GM18861 (cell line): ENCODE measurements at regions not wholly inside any gene's neighbourhood (a gene's known extent, or its start where the extent isn't known, plus 50 kb on each side); places are given as distances from the start of the nearest gene placed in this dataset.
A peak's percentile ranks its signal among the peaks of the same experiment; 100 is the strongest.
"Not testable (repeated sequence)": the region's sequence is repeated elsewhere in the genome, so short reads cannot be mapped to it uniquely, and the experiment has no call there.

Source experiments
- ATAC-seq: cut with Tn5 transposase; IDR thresholded peaks from one replicate; pipeline ENCODE4 v1.9.1; 2021; ENCODE audit not compliant: unreplicated experiment

DNA sequence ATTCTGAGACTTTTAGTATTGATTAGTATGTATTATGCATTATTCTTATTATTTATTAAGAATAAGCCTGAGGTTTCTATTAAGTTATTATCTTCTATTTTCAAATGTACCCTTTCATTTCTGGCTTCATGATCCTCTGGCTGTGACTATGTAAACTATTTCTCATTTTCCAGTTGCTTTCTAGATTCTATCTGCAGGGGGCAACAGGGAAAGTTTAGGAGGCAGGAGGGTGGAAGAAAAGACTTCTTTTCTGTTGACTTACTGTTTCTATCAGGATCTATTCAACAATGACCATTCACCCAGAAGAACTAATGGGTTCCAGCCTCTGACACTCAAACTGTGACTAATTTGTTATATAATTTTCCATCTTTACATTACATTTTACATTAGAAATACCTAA, 653.4 kb upstream of the FSHR start:
- no peak for ATAC-seq

DNA sequence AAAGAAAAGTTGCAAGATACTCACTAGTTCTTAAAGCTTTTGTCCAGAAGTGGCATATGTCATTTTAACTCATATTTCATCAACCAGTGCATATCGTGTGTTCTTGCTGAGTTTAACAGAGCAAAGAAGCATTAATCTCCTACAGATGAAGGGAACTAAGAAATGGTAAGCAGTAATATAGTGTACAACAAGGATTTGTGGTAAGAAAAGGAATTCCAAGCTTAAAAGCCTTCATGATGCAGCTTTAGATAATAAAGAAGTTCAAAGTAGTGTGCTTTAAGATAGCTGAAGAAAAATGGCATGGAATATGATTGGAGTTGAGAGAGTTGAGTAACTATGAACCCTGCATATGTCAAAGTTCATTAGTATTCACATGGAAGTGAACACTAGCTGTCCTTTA, 649.8 kb upstream of the FSHR start:
- ATAC-seq: no peak

DNA sequence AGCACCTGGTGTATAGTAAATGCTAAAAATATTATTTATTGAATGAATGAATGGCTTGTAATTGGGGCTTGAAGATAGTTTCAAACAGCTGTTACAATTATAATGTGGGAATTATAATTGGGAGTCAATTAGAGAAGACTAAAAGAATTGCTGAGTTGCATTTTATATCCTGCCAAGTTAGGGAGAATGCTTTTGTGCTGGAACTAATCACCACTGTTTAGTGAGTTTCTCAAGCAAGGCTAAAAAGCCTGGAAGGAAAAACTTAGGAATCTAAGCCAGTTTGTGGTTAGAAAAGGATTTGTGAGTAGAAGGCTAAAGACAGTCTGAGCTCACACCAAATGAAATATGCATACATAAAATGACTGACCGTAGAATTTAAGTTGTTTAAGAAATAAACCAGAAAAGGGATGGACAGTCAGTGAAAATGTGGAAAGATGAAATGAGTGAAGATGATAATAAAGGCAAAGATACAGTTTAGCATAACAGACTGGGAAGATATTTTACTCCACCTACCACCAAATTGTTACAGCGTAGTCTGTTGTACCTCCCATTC, 647.7 kb upstream of the FSHR start:
- no peak for ATAC-seq

DNA sequence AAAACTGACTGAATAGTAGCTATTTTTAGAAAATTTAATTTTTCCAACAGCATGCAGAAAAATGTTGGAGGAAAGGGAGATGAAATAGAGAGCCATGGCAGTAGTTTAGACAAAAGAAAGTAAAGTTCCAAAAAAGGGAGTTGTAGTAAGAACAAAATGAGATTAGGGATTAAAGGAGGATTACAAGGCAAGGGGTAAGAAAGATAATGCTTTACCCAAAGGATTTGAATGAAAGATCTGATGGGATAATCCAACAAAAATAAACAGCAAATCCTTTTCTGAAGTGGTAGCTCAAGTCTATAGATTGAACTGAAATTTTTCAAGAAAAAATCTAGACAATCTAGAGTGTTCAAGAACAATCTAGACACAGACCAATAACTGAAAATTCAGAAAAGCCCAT, 644.3 kb upstream of the FSHR start:
- no peak for ATAC-seq

DNA sequence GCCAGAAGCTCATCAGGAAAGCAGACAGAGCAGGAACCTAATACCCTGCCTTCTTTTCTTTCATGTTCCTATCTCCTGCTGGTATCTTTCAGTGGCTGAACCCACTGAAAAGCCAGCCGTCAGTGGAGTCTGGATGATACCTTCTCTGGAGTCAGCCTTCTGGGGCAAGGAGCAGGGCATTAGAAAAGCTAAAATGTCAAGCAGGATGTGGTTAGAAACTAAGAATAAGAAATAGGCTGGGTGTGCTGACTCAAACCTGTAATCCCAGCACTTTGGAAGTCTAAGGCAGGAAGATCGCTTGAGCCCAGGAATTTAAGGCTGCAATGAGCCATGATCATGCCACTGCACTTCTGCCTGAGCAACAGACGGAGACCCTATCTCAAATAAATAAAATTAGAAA, 642.0 kb upstream of the FSHR start:
- ATAC-seq: no peak

DNA sequence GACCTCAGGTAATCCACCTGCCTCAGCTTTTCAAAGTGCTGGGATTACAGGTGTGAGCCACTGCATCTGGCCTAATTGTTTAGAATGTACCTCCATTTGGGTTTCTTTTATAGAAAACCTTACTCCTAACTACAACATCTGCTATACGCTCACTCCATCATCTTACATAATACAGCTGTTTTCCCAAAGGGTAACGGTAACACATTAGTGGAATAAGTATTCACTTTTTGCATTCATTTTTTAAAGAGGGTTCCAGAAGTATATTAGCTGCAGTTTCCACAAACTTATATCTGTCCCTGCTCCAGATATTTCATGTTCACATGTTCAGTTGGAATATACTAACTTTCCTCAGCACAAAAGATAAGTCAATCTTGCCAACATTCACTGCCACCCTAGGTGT, 640.1 kb upstream of the FSHR start:
- ATAC-seq: no peak

DNA sequence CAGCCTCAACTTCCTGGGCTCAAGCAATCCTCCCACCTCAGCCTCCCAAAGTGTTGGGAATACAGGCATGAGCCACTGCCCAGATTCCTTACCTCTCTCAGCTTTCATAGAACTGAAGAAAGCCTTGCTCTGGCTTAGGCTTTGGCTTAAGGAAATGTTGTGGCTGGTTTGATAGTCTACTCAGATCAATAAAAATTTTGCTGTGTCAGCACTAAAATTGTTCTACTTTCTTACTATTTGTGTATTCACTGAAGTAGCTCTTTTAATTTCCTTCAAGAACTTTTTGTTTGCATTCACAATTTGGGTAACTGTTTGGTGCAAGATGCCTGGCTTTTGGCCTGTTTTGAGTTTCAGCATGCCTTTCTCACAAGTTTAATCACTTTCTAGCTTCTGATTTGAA, 634.0 kb upstream of the FSHR start:
- ATAC-seq: no peak

DNA sequence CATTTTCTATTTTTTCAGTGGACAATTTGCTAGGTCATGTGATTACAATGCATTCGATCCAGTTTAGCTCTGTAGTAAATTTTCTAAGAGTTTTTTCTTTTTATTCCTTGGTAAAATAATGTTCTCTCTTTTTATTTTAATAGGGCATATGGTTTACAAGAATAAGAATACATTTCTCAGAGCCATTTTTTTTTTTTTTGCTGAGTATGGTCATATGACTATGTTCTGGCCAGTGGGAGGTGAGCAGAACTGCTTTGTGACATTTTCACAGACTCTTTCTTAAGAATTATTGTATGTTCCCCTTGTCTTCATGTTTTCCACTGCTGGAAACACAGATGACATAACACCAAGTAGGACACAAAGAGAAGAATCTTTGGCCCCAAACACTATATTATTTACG, 626.6 kb upstream of the FSHR start:
- no peak for ATAC-seq

DNA sequence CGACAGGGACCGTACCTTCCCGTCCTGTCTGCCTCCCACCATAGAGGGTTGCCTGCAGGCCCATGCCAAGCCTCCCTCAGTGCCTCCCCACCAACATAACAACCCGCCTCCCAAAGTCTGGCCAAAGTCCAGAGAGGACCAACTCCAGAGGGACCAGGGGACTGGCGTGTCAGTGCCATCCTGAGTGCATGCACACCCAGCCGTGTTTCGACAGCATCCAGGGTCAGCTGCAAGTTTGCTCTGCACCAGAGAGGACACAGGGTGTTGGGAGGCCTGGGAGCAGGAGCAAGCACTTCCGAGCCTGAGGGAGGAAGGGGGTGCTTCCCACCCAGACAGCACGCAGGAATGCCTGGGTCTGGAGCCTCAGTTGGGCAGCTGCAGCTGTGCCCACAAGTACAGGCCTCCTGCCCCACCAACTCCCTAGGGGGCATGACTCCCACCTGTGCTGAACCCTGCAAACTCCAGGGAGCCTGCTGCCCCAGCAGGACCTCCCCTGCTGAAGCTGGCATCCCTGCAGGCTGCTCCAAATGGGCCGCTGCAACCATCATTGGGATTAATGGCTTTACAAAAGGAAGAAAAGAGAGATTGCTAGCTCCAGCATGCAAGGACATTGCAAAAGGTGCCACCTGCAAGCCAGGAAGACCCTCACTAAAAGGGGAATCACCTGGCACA, 618.1 kb upstream of the FSHR start:
- no peak for ATAC-seq

DNA sequence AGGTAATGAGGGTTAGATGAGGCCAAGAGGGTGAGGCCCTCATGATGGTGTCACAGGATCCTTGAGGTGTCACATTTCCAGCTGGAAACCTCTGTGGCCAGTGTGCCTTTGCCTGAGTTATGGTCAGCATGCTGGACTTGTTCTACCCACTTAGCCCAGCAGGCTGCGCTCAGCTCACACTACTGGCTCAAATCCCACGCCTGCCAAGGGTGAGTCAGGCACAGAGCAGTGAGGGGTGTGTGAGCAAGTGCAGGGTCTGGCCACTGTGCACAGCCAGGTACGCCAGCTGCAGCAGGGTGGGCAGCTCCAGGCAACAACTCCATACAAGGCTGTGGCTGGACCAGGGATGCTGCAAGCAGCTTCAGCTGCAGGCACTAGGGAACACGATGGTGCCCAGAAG, 616.6 kb upstream of the FSHR start:
- ATAC-seq: peak; percentile 56

DNA sequence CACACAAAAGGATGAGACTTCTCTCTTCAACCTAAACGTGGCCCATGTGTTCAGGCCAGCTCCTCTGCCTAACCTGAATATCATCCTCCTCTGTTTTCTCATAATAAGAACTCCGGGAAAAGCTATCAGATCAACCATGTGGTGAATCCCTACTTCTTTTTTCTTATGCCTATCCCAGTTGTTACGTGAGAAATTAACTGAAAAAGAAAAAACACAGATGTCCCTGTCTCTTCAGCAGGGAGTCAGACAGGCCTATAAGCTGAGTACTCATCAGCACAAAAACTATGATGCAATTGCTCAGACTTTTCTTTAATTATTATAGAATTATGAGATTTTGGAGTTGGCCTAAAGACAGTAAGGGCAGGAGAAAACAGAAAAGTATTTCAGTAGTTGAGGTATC, 613.0 kb upstream of the FSHR start:
- ATAC-seq: no peak

DNA sequence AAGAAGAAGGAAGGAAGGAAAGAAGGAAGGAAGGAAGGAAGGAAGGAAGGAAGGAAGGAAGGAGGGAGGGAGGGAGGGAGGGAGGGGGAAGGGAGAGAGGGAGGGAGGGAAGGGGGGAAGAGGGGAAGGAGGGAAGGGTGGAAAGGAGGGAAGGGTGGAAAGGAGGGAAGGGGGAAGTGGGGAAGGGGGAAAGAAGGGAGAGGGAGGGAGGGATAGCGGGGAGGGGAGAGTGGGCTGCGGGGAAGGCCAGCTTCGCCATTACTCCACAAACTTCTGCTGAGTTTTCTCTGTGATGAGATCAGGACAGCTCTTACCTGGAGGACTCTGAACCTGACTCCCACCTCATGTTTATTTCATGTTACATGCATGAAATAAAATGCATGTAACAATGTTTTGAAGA, 601.5 kb upstream of the FSHR start:
- ATAC-seq: no peak

DNA sequence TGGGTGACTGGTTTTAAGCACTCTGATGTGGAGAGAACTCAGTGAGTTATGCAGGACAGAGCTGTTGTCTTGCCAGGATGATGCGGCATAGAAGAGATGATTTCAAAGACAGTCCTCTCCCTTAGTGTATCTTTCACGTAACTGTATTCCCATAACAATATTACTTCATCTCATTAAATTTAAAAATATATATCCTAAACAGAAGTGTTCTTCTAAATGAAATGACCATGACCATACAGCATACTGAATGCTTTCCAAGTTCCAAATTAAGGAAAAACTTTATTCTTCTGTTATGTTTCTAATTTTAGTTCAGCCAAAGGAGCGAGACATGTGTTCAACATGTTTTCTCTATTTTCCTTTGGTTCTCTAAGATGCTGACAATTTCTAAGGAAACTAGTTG, 600.1 kb upstream of the FSHR start:
- no peak for ATAC-seq

DNA sequence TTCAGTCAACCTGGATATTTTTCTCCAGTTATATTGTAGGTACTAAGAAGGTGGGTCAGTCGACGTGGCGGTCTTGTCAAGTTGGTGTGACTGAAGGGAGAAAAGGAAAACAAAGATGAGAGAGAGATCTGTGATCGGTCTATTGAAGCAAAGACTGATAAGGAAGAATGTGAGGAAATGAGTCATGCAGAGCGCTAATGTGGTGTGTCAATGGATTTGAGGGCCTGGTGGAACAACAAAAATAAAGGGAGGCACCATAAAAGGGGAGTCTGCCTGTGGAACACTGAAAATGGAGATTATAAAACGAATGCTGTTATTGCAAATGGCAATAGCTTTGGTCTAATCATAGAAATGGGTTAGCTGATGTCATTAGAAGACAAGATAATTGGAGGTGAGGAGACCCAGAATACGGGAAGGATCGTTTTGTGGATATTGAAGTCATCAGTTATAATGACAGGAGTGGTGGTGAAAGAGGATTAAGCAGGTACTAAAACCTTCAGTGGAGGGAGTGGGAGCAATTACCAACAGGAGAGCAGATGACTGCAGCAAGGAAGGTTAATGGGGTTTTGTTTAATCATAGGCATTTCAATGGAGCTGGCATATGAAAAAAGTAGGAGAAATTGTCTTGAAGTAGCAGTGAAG, 599.1 kb upstream of the FSHR start:
- ATAC-seq: no peak

DNA sequence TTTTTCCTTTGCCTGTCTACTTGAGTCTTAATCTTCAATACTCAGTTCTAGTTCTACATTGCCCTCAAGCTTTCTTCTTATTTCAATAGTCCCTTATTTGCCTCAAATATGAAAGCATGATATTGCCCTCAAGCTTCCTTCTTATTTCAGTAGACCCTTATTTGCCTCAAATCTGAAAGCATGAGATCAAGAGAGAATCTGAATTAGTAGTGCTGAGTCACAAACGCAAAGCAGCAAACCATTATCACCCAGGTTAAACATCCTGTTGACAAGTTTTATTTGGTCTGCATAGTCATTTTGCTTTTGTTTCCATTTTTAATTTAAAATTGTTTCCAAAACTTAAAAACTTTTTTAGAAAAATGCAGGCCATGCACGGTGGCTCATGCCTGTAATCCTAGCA, 583.3 kb upstream of the FSHR start:
- ATAC-seq: no peak

DNA sequence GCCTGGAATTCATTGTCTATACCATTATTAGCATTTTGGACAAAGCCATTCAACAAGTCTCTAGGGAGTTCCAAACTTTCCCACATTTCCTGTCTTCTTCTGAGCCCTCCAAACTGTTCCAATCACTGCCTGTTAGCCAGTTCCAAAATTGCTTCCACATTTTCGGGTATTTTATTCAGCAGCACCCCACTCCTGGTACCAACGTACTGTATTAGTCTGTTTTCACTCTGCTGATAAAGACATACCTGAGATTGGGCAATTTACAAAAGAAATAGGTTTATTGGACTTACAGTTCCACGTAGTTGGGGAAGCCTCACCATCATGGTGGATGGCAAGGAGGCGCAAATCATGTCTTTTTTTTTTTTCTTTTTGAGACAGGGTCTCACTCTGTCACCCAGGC, 578.6 kb upstream of the FSHR start:
- ATAC-seq: not testable (repeated sequence)

DNA sequence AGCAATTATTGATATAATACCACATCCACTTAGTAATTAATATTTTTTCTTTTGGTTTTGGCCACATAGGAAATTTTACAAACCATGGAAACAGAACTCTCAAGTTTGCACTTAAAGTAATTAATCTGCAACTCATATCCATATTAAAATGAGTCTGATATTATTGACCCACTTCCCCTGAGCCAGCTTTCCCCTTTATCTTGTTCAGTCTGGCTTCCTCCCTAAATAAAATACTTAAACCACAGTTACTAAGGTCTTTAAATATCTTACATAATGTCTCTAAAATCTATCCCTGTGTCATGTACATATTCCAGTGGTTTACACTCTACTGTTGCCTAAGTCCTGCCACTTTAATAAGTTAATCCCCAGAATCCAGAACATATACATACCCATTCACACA, 564.9 kb upstream of the FSHR start:
- ATAC-seq: no peak

DNA sequence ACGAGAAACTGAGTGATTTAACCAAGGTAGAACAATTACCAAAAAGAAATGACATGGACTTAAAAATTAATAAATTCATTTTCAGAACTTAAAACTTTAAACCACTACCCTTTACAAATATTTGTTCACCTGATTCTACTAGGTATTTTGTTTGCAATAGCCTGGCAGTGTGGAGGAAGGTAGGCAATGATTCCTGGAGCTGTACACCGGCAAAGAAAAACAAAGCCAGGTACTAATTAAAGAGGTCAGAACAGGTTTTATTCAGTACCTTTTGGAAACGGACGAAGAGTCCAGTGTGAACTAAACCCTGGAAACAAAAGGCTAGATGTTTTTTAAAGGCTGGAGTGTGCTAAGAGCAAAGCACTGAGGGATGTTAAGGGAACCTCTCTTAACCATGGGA, 561.3 kb upstream of the FSHR start:
- no peak for ATAC-seq

DNA sequence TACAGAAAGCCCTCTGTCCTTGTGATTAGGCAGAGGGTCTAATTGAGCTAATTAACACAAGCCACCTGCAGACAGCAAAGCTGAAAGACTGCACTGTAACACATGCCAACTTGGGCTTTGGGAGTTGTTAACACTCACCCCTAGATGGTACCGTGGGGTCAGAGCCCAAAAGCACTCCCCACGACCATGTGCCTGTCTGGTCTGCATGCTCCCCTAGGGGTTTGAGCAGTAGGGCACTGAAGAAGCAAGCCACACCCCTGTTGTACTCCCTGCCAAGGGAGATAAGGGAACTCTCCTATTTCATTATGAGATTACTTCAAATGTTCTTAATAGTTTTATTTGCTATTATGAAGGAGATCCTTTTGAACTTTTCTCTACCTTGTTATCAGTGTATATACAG, 560.1 kb upstream of the FSHR start:
- ATAC-seq: no peak

DNA sequence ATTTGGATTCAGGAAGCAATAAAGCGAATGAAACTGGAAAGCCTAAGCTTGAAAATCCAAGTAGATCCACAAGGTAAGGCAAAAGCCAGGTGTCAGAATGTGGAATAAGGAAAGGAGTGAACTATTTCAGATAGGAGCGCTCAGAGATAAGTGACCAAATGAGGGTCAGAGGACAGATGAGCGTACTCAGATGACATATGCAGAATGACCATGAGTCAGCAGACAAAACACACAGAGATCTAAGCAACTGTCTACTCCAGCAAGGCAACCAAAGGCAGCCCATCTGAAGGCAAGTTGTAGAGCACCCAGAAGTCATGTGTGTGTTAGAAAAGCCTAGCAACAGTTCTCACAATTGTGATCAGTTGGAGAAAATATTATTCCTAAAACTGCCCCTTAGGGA, 548.4 kb upstream of the FSHR start:
- ATAC-seq: no peak

DNA sequence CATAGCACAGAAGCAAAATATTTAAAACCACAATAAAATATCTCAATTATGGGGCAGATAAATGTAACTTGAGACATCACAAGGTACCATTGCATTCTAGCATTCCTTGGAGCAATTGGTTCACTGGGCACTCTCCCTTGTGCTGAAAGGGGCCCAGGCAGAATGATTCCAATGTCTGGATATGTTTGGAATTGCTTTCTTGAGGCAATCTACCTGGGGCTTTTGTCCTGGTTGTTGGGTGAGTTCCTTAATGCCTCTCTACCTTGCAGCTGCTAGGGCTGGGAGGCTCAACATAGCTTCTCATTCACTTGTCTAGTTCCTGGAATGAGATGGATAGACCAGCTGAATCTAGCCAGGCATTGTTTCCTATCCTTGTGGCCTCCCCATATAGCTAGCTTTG, 539.6 kb upstream of the FSHR start:
- ATAC-seq: no peak

DNA sequence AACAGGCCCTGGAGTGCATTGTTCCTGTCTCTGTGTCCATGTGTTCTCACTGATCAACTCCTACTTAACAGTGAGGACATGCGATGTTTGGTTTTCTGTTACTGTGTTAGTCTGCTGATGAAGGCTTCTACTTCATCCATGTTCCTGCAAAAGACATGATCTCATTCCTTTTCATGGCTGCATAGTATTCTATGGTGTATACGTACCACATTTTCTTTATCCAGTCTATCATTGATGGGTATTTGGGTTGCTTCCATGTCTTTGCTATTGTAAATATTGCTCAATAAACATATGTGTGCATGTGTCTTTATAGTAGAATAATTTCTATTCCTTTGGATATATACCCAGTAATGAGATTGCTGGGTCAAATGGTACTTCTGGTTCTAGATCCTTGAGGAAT, 537.7 kb upstream of the FSHR start:
- not testable (repeated sequence) for ATAC-seq

DNA sequence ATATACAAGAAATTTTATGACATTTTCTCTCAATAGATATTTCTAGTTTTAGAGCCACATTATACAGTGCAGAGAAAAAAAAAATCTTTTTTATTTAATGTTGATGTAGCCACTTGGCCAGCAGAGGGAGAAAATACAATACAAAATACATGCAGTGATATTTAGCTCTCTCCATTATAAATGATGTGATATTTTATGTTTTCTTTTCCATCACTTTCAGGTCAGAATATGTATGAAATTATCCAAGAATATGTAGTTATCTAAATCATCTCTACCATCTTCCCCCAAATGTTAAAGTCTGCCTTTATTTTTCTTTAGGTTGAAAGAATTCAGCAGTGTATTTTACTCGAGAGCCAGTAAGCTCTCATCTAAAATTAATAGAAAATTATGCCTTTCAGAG, 533.6 kb upstream of the FSHR start:
- no peak for ATAC-seq
